ENCODE measurements at regions not wholly inside any gene's neighbourhood (a gene's known extent, or its start where the extent isn't known, plus 50 kb on each side); places are given as distances from the start of the nearest gene placed in this dataset.

- TF ChIP-seq CTCF (IDR thresholded peaks at IDR 0.05; ENCODE audit: low read depth, low read length, missing control alignments), result no peak
- DNase-seq (ENCODE audit: low read depth), result no peak
- in situ Hi-C loops (cut with HindIII; ENCODE audit: low sequenced_read_pairs), result no loop called here
- no peak overlapping the region for H3K4me3 ChIP-seq (ENCODE audit: low read depth, low read length)
These were observed 246.1 kb downstream of the KCNRG start for GRCh38 chr13:50261130-50261901.

GRCh38 chr13:50267066-50267465, 251.8 kb downstream of the KCNRG start:
- H3K4me3 ChIP-seq (ENCODE audit: low read depth, low read length), result no peak overlapping the region
- TF ChIP-seq CTCF (IDR thresholded peaks at IDR 0.05; ENCODE audit: low read depth, low read length, missing control alignments), result no peak
- DNase-seq (ENCODE audit: low read depth), result no peak
- in situ Hi-C loops (cut with HindIII; ENCODE audit: low sequenced_read_pairs), result no loop called here

GRCh38 chr13:50267917-50268316, 252.7 kb downstream of the KCNRG start:
- in situ Hi-C loops (cut with HindIII; ENCODE audit: low sequenced_read_pairs), result no loop called here
- no peak for DNase-seq (ENCODE audit: low read depth)
- no peak overlapping the region for H3K4me3 ChIP-seq (ENCODE audit: low read depth, low read length)
- TF ChIP-seq CTCF (IDR thresholded peaks at IDR 0.05; ENCODE audit: low read depth, low read length, missing control alignments), result no peak

GRCh38 chr13:50268500-50268899, 253.3 kb downstream of the KCNRG start:
- in situ Hi-C loops (cut with HindIII; ENCODE audit: low sequenced_read_pairs), result no loop called here
- DNase-seq (ENCODE audit: low read depth), result no peak
- H3K4me3 ChIP-seq (ENCODE audit: low read depth, low read length), result no peak overlapping the region
- no peak for TF ChIP-seq CTCF (IDR thresholded peaks at IDR 0.05; ENCODE audit: low read depth, low read length, missing control alignments)

GRCh38 chr13:50274181-50274580, 258.9 kb downstream of the KCNRG start:
- no peak overlapping the region for H3K4me3 ChIP-seq (ENCODE audit: low read depth, low read length)
- no peak for DNase-seq (ENCODE audit: low read depth)
- in situ Hi-C loops (cut with HindIII; ENCODE audit: low sequenced_read_pairs), result no loop called here
- TF ChIP-seq CTCF (IDR thresholded peaks at IDR 0.05; ENCODE audit: low read depth, low read length, missing control alignments), result no peak

GRCh38 chr13:50275392-50276063, 260.3 kb downstream of the KCNRG start:
- in situ Hi-C loops (cut with HindIII; ENCODE audit: low sequenced_read_pairs), result no loop called here
- DNase-seq (ENCODE audit: low read depth), result no peak
- H3K4me3 ChIP-seq (ENCODE audit: low read depth, low read length), result no peak overlapping the region
- TF ChIP-seq CTCF (IDR thresholded peaks at IDR 0.05; ENCODE audit: low read depth, low read length, missing control alignments), result no peak

Measured in astrocyte of the cerebellum (primary cell).